SK-N-SH treated with all-trans-retinoic acid at 6 μM for 48 hours (cell line): ENCODE measurements at regions not wholly inside any gene's neighbourhood (a gene's known extent, or its start where the extent isn't known, plus 50 kb on each side); places are given as distances from the start of the nearest gene placed in this dataset.

Experiments used
- ATAC-seq: fragments of 200-7000 bp; cut with Tn5 transposase; 3 replicates; pipeline ENCODE4 v1.9.1; 2020; ENCODE audit warnings: mild to moderate bottlenecking, moderate library complexity
- ARNTL ChIP-seq: fragments of 450-650 bp; formaldehyde crosslinking; IDR thresholded peaks from 2 replicates; pipeline ENCODE4 v1.5.0; 2020; ENCODE audit warnings: low read depth, mild to moderate bottlenecking, moderate library complexity, borderline replicate concordance
- CSDC2 ChIP-seq: fragments of 250-450 bp; sonication (Bioruptor Pico); IDR thresholded peaks from 2 replicates; pipeline ENCODE4 v1.5.0; 2020; ENCODE audit warnings: mild to moderate bottlenecking, moderate library complexity
- GLIS3 ChIP-seq: fragments of 250-450 bp; sonication (Bioruptor Pico); IDR thresholded peaks from 2 replicates; pipeline ENCODE4 v1.5.0; 2020; ENCODE audit warnings: mild to moderate bottlenecking, moderate library complexity
- ISL1 ChIP-seq: fragments of 250-450 bp; sonication (Bioruptor Pico); IDR thresholded peaks from 2 replicates; pipeline ENCODE4 v2.1.2; 2022; ENCODE audit warnings: mild to moderate bottlenecking, moderate library complexity
- OSR1 ChIP-seq: fragments of 250-450 bp; sonication (Bioruptor Pico); IDR thresholded peaks from 2 replicates; pipeline ENCODE4 v1.8.0; 2022; ENCODE audit warnings: moderate library complexity, mild to moderate bottlenecking, inconsistent platforms
- PPARA ChIP-seq: fragments of 250-450 bp; sonication (Bioruptor Pico); IDR thresholded peaks from 2 replicates; pipeline ENCODE4 v1.5.0; 2020; ENCODE audit warnings: mild to moderate bottlenecking, borderline replicate concordance
- RARB ChIP-seq: fragments of 250-450 bp; sonication (Bioruptor Pico); IDR thresholded peaks from 2 replicates; pipeline ENCODE4 v1.8.0; 2021; ENCODE audit warnings: mild to moderate bottlenecking, moderate library complexity
- TOX ChIP-seq: fragments of 250-450 bp; sonication (Bioruptor Pico); IDR thresholded peaks from 2 replicates; pipeline ENCODE4 v1.8.0; 2021; ENCODE audit warnings: mild to moderate bottlenecking, moderate library complexity, borderline replicate concordance
- ZNF565 ChIP-seq: fragments of 450-650 bp; formaldehyde crosslinking; conservative IDR thresholded peaks from 2 replicates; pipeline ENCODE4 v1.5.0; 2020; ENCODE audit warnings: low read depth, mild to moderate bottlenecking, moderate library complexity
- ZNF8 ChIP-seq: fragments of 450-650 bp; formaldehyde crosslinking; IDR thresholded peaks from 2 replicates; pipeline ENCODE4 v1.5.0; 2020; ENCODE audit warnings: mild to moderate bottlenecking, moderate library complexity
- TF ChIP-seq, protein P1 (sequence below): fragments of 250-450 bp; sonication (Bioruptor Pico); IDR thresholded peaks from 2 replicates; pipeline ENCODE4 v1.5.0; 2020; ENCODE audit warnings: mild to moderate bottlenecking, moderate library complexity
- TF ChIP-seq, protein P2 (sequence below): fragments of 250-450 bp; sonication (Bioruptor Pico); IDR thresholded peaks from 2 replicates; pipeline ENCODE4 v1.8.0; 2021; ENCODE audit warnings: low read depth, mild to moderate bottlenecking, moderate library complexity, borderline replicate concordance
- TF ChIP-seq, protein P3 (sequence below): fragments of 250-450 bp; sonication (Bioruptor Pico); IDR thresholded peaks from 2 replicates; pipeline ENCODE4 v1.5.1; 2021; ENCODE audit warnings: mild to moderate bottlenecking, moderate library complexity
- TF ChIP-seq, protein P4 (sequence below): fragments of 250-450 bp; sonication (Bioruptor Pico); IDR thresholded peaks from 2 replicates; pipeline ENCODE4 v1.5.1; 2020; ENCODE audit warnings: low read depth, mild to moderate bottlenecking, moderate library complexity

DNA sequence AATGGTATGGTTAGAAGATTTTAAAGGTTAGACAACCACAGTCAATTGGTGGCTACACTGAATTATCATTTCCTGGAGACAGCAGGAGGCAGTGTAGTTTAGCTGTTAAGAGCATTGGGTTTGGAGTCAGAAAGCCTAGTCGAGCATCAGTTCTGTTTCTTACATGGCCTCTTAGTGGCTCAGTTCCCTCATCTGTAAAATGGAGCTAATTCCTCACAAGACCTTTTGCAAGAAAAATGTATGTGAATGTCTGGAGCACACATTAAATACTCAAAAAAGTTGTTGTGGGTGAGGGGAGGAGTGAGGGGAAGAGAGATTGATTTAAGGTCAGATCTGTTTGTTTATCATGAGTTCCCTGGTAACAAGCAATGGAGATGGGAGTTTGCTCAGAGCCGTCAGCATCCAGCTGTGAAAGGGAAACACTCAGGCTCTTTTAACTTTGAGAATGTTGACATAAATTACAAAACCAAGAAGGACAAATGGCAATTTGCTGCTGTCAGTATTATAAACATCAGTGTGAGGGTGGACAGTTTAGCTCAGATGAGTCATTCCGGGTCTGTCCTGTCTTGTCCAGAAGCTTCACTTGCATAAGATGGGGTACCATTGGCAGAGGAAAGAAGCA lies 98.2 kb upstream of the PGRMC2 start:
- TF ChIP-seq PPARA (CRISPR knock-in tag) (no peak), TOX (CRISPR knock-in tag) (no peak), ARNTL (CRISPR knock-in tag) (no peak), ISL1 (CRISPR knock-in tag) (0 out of 2 replicates have a peak, but pooled peaks have one; percentile 15), RARB (no peak), CSDC2 (CRISPR knock-in tag) (no peak)
- TF ChIP-seq, protein P1, sequence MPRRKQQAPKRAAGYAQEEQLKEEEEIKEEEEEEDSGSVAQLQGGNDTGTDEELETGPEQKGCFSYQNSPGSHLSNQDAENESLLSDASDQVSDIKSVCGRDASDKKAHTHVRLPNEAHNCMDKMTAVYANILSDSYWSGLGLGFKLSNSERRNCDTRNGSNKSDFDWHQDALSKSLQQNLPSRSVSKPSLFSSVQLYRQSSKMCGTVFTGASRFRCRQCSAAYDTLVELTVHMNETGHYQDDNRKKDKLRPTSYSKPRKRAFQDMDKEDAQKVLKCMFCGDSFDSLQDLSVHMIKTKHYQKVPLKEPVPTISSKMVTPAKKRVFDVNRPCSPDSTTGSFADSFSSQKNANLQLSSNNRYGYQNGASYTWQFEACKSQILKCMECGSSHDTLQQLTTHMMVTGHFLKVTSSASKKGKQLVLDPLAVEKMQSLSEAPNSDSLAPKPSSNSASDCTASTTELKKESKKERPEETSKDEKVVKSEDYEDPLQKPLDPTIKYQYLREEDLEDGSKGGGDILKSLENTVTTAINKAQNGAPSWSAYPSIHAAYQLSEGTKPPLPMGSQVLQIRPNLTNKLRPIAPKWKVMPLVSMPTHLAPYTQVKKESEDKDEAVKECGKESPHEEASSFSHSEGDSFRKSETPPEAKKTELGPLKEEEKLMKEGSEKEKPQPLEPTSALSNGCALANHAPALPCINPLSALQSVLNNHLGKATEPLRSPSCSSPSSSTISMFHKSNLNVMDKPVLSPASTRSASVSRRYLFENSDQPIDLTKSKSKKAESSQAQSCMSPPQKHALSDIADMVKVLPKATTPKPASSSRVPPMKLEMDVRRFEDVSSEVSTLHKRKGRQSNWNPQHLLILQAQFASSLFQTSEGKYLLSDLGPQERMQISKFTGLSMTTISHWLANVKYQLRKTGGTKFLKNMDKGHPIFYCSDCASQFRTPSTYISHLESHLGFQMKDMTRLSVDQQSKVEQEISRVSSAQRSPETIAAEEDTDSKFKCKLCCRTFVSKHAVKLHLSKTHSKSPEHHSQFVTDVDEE = no peak

DNA sequence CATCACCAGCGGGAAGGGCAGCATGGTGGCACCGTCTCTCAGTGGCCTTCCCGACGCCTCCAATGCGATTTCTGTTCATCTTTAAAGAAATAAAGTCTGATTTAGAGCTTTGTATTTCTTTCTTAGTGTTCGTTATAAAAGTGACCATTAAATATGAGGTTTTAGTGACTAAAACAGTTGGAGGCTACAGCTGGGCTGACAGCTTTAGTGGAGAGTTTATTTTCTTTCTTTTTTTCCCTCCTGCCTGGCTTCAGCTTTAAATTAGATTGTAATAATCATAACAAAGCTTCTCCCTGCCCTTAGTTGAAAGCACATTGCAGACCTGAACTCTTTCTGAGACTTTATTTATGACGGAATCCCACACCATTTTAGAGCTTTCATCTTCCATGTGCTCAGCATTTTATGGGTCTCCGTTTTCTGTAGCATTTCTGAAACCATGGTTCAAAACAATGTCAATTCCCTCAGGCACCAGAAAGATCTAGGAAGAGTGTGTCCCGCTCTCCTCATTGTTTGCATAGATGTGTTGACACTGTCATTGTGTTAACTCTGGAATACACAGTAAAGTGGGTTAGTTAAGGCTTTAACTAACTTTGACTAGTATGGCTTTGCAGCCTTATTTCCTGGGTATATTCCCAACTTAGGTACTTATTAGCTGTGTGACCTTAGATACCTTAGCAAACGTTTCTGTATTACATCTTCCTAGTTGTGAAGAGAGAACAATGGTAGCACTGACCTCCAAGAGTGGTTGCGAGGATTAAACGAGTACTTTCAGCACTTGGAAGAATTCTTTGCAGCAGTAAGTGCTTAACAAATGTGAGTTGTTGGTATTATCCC lies 97.4 kb upstream of the PGRMC2 start:
- TF ChIP-seq RARB (no peak), GLIS3 (CRISPR knock-in tag) (no peak), ARNTL (CRISPR knock-in tag) (no peak)
- ATAC-seq = no peak

More for the DNA sequence above, 98.2 kb upstream of the PGRMC2 start:
- ATAC-seq = peak; percentile 23

DNA sequence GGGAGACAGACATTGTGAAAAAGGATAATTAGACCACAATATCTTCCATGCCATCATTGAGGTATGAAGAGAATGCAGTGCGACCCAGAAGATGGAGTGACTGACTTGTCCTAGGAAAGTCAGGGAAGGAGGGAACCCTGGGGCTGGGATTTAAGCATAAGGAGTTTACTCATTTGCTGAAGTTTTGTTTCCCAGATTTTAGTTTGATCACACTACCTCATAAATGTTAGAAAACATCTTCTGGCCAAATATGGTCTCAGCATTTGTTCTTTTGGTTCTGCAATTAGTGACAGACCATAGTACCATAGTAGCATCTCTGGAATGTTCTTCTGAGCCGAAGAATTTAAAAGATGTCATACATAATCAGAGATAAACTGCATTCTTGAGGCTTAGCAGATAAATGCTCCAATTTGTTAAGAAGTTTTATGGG lies 96.5 kb upstream of the PGRMC2 start:
- peak; percentile 34 for ATAC-seq

DNA sequence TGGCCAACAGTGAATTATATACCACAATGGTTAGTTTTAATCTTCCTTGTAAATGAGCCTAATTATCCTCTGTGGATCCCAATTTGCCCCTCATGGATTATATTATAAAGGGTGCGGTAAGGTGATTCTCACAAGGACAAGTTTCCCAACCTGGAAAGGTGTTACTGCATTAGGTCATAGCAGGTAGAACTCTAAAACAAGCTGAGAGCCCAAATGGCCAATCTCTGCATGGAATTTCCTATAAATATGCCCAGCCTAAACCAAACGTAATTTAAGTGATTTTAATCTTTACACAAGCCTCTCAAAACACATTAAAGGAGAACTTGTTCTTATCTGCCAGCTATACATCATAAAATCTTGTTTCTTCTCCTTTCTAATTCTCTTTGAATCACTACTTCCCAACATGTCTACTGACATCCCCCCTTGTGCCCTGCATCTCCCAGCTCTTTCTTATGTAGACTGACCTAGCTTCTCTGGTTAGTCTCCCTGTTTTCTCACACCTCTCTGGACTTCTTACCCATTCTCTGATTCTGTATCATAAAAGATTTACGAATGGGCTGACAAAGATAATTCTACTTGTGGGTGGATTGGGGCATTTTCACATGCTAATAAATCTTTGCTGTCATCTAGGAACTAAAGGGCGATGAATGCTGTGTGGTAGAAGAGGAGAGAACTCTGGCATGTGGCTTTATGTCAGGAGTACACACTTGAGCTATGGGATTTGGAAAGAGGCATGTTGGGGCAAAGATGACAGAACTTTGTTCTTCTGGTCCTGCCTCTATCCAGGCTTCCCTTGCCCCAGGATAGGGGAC lies 94.3 kb upstream of the PGRMC2 start:
- no peak for ATAC-seq
- TF ChIP-seq CSDC2 (CRISPR knock-in tag) (no peak), ARNTL (CRISPR knock-in tag) (no peak), ISL1 (CRISPR knock-in tag) (no peak), TOX (CRISPR knock-in tag) (no peak)

More for the DNA sequence above, 96.5 kb upstream of the PGRMC2 start:
- TF ChIP-seq ZNF565 (CRISPR knock-in tag) (no peak), PPARA (CRISPR knock-in tag) (no peak), ISL1 (CRISPR knock-in tag) (peak; percentile 89), GLIS3 (CRISPR knock-in tag) (0 out of 2 replicates have a peak, but pooled peaks have one; percentile 50)
- TF ChIP-seq, protein P2, sequence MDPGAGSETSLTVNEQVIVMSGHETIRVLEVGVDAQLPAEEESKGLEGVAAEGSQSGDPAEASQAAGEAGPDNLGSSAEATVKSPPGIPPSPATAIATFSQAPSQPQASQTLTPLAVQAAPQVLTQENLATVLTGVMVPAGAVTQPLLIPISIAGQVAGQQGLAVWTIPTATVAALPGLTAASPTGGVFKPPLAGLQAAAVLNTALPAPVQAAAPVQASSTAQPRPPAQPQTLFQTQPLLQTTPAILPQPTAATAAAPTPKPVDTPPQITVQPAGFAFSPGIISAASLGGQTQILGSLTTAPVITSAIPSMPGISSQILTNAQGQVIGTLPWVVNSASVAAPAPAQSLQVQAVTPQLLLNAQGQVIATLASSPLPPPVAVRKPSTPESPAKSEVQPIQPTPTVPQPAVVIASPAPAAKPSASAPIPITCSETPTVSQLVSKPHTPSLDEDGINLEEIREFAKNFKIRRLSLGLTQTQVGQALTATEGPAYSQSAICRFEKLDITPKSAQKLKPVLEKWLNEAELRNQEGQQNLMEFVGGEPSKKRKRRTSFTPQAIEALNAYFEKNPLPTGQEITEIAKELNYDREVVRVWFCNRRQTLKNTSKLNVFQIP (CRISPR knock-in tag) = no peak
- TF ChIP-seq, protein P3, sequence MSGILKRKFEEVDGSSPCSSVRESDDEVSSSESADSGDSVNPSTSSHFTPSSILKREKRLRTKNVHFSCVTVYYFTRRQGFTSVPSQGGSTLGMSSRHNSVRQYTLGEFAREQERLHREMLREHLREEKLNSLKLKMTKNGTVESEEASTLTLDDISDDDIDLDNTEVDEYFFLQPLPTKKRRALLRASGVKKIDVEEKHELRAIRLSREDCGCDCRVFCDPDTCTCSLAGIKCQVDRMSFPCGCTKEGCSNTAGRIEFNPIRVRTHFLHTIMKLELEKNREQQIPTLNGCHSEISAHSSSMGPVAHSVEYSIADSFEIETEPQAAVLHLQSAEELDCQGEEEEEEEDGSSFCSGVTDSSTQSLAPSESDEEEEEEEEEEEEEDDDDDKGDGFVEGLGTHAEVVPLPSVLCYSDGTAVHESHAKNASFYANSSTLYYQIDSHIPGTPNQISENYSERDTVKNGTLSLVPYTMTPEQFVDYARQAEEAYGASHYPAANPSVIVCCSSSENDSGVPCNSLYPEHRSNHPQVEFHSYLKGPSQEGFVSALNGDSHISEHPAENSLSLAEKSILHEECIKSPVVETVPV (CRISPR knock-in tag) = peak; percentile 29; the same call in 1 of the 2 replicates
- TF ChIP-seq, protein P4, sequence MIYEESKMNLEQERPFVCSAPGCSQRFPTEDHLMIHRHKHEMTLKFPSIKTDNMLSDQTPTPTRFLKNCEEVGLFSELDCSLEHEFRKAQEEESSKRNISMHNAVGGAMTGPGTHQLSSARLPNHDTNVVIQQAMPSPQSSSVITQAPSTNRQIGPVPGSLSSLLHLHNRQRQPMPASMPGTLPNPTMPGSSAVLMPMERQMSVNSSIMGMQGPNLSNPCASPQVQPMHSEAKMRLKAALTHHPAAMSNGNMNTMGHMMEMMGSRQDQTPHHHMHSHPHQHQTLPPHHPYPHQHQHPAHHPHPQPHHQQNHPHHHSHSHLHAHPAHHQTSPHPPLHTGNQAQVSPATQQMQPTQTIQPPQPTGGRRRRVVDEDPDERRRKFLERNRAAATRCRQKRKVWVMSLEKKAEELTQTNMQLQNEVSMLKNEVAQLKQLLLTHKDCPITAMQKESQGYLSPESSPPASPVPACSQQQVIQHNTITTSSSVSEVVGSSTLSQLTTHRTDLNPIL (CRISPR knock-in tag) = peak; percentile 76

DNA sequence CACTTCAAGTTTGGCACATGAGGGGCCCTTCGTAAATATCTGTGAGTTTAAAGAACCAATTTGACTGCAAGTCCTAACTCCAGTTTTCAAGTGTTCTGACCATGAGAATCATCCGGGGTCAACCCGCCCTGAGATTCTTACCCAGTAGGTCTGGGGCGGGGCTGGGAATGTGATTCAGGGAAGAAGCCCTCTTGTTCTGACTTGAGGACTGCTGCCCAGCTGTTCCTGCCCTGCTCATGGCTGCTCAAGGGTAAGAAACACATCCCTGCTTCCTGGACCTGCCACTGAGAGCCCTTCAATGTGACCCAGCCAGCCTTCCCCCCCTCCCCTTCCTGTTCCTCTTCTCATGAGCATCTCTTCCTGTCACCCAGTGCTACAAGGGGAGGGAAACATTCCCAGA lies 92.7 kb upstream of the PGRMC2 start:
- no peak for TF ChIP-seq PPARA (CRISPR knock-in tag)
- TF ChIP-seq GLIS3 (CRISPR knock-in tag) = no peak
- TF ChIP-seq, protein P4 (CRISPR knock-in tag) = no peak
- TF ChIP-seq ISL1 (CRISPR knock-in tag) = no peak
- TF ChIP-seq, protein P2 (CRISPR knock-in tag) = no peak
- TF ChIP-seq, protein P3 (CRISPR knock-in tag) = no peak
- no peak for TF ChIP-seq OSR1 (CRISPR knock-in tag)
- TF ChIP-seq ZNF8 (CRISPR knock-in tag) = no peak
- no peak for TF ChIP-seq CSDC2 (CRISPR knock-in tag)
- no peak for ATAC-seq
